ENCODE measurements at regions not wholly inside any gene's neighbourhood (a gene's known extent, or its start where the extent isn't known, plus 50 kb on each side); places are given as distances from the start of the nearest gene placed in this dataset.

DNA sequence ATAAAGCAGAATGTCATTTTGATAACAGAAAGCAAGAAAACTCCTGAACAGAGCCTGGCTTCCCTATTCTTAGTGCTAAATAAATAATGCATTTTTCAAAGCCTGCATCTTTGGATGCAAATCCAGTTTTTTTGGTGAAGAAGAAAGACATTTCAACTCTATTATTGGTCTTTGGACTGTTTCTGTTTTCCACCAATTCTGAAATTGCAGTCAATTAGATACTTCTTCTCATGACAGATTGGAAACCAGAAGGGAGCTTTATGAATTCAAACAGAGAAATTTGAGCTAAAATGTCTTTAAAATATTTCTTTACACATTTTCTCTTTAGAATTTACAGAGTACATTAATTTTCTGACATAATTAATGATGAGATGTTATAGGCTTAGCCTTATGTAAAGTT, 189.8 kb downstream of the YTHDC2 start:
- TF ChIP-seq CREB1 (CRISPR knock-in tag; IDR thresholded peaks at IDR 0.05; ENCODE audit: low read depth): no peak
- no peak for TF ChIP-seq EZH2phosphoT487 (IDR thresholded peaks at IDR 0.05; ENCODE audit: unreplicated experiment)
- TF ChIP-seq POLR2AphosphoS5 (IDR thresholded peaks at IDR 0.05; ENCODE audit: low read depth): no peak
- TF ChIP-seq, protein P1, sequence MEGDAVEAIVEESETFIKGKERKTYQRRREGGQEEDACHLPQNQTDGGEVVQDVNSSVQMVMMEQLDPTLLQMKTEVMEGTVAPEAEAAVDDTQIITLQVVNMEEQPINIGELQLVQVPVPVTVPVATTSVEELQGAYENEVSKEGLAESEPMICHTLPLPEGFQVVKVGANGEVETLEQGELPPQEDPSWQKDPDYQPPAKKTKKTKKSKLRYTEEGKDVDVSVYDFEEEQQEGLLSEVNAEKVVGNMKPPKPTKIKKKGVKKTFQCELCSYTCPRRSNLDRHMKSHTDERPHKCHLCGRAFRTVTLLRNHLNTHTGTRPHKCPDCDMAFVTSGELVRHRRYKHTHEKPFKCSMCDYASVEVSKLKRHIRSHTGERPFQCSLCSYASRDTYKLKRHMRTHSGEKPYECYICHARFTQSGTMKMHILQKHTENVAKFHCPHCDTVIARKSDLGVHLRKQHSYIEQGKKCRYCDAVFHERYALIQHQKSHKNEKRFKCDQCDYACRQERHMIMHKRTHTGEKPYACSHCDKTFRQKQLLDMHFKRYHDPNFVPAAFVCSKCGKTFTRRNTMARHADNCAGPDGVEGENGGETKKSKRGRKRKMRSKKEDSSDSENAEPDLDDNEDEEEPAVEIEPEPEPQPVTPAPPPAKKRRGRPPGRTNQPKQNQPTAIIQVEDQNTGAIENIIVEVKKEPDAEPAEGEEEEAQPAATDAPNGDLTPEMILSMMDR (conservative IDR thresholded peaks at IDR 0.05; ENCODE audit: low read depth in 2 of 2): no peak
- no peak for TF ChIP-seq EZH2 (IDR thresholded peaks at IDR 0.05; ENCODE audit: low read depth, unreplicated experiment)
